ENCODE measurements at regions not wholly inside any gene's neighbourhood (a gene's known extent, or its start where the extent isn't known, plus 50 kb on each side); places are given as distances from the start of the nearest gene placed in this dataset.

DNA sequence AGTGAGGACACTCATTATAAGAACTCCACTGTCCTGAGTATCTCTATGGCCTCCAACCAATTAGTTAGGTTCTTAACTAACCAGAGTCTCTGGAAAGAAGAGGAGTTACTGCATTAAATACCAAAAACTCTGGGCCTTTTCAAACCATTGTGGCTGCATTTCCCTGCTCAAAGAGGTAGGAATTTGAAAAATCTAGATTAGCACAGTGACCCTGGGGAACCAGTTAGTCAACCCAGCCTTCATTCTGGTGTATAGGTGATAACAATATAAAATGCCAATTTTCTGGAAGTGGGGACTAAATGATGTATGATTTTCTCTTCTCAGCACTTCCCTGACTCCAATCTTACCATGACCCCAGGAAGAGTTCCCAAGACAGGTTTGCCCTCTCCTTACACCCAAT, 287.8 kb upstream of the SETBP1 start:
- H3K27ac ChIP-seq (ENCODE audit: low read depth in 1 of 3, low read length in 2 of 3) = no peak overlapping the region
- FAIRE-seq (no peak), DNase-seq (no peak)

DNA sequence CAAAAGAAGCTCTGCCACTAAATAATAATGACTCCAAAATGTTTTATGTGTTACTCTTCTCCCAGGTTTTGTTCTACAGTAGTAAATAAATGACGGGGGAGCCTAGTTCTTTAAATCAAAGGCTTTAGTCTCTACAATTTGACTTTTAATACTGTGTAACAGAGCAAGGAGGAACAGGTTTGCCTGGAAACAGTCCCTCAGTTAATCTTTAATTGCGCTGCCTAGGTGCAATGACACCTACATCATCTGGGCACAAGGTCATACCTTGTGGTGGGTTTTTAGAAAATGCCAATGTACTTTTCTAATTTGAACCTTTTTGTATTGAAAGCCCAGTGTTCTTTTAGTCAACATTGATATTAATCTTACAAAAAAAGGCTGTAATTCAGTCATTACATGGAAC, 287.3 kb upstream of the SETBP1 start:
- H3K9me3 ChIP-seq (ENCODE audit: control insufficient read depth in 2 of 2, insufficient read depth in 1 of 2, low read depth in 1 of 2, low read length in 1 of 2) = no peaks in the 10 kb centered on the region
- no peak for FAIRE-seq
- WGBS, 3 donors = 14 to 75% (median 21%) methylated on average over 2 of the region's 2 CpGs
- H3K27me3 ChIP-seq (ENCODE audit: control insufficient read depth in 3 of 3, insufficient read depth in 3 of 3, low read length in 3 of 3) = no peaks in the 10 kb centered on the region
- no peak overlapping the region for H3K27ac ChIP-seq (ENCODE audit: low read depth in 1 of 3, low read length in 2 of 3)
- peak in 1 of 2 donors; percentile 16 for DNase-seq
- H3K4me1 ChIP-seq (ENCODE audit: control insufficient read depth in 3 of 3, insufficient read depth in 2 of 3, low read depth in 1 of 3, low read length in 2 of 3) = no peaks in the 10 kb centered on the region
- H3K36me3 ChIP-seq (ENCODE audit: control insufficient read depth in 3 of 3, insufficient read depth in 2 of 3, low read depth in 1 of 3, low read length in 3 of 3) = no peaks in the 10 kb centered on the region
- H3K4me3 ChIP-seq (ENCODE audit: low read depth in 1 of 3, low read length in 3 of 3) = no peak overlapping the region

More for the DNA sequence above, 287.8 kb upstream of the SETBP1 start:
- Histone ChIP-seq H3K27me3 (ENCODE audit: control insufficient read depth in 3 of 3, insufficient read depth in 3 of 3, low read length in 3 of 3) (no peaks in the 10 kb centered on the region), H3K9me3 (ENCODE audit: control insufficient read depth in 2 of 2, insufficient read depth in 1 of 2, low read depth in 1 of 2, low read length in 1 of 2) (no peaks in the 10 kb centered on the region), H3K4me3 (ENCODE audit: low read depth in 1 of 3, low read length in 3 of 3) (no peak overlapping the region), H3K4me1 (ENCODE audit: control insufficient read depth in 3 of 3, insufficient read depth in 2 of 3, low read depth in 1 of 3, low read length in 2 of 3) (no peaks in the 10 kb centered on the region), H3K36me3 (ENCODE audit: control insufficient read depth in 3 of 3, insufficient read depth in 2 of 3, low read depth in 1 of 3, low read length in 3 of 3) (no peaks in the 10 kb centered on the region)

DNA sequence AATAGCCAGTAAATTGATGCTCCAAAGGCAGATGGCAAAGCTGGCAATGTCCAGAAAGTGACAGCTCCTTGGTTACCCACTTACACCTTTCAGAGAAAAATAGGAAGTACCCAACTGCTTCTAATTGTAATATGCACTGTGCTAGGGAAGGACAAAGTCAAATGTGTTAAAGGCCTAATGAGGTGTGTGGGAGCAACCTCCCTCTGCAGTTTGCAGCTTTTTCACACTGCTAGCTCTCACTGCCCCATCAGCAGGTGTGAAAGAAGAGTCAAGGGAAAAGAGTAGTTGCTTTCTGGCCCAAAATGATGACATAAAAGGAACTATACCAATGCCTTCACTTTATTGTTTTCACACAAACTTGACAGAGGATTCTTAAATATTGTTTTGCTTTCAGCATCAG, 284.1 kb upstream of the SETBP1 start:
- FAIRE-seq (no peak), DNase-seq (no peak)
- Histone ChIP-seq H3K36me3 (ENCODE audit: control insufficient read depth in 3 of 3, insufficient read depth in 2 of 3, low read depth in 1 of 3, low read length in 3 of 3) (no peaks in the 10 kb centered on the region), H3K27ac (ENCODE audit: low read depth in 1 of 3, low read length in 2 of 3) (no peak overlapping the region), H3K4me1 (ENCODE audit: control insufficient read depth in 3 of 3, insufficient read depth in 2 of 3, low read depth in 1 of 3, low read length in 2 of 3) (no peaks in the 10 kb centered on the region), H3K4me3 (ENCODE audit: low read depth in 1 of 3, low read length in 3 of 3) (no peak overlapping the region), H3K27me3 (ENCODE audit: control insufficient read depth in 3 of 3, insufficient read depth in 3 of 3, low read length in 3 of 3) (no peaks in the 10 kb centered on the region), H3K9me3 (ENCODE audit: control insufficient read depth in 2 of 2, insufficient read depth in 1 of 2, low read depth in 1 of 2, low read length in 1 of 2) (no peaks in the 10 kb centered on the region)

DNA sequence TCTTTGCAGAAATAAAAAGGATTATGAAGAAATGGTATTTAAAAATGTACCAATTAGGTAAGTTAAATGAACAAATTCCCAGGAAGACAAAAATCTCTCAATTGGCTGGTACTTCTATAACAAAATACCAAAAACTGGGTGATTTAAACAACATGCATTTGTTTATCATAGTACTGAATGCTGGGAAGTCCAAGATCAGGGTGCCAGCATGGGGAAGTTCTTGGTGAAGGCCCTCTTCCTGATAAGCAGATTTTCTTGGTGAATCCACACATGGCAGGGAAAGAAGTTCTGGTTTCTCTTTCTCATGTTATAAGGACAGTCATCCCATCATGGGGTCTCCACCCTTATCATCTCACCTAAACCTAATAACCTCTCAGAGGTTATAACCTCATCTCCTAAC, 271.6 kb upstream of the SETBP1 start:
- H3K27me3 ChIP-seq (ENCODE audit: control insufficient read depth in 3 of 3, insufficient read depth in 3 of 3, low read length in 3 of 3) = no peaks in the 10 kb centered on the region
- no peak for FAIRE-seq

DNA sequence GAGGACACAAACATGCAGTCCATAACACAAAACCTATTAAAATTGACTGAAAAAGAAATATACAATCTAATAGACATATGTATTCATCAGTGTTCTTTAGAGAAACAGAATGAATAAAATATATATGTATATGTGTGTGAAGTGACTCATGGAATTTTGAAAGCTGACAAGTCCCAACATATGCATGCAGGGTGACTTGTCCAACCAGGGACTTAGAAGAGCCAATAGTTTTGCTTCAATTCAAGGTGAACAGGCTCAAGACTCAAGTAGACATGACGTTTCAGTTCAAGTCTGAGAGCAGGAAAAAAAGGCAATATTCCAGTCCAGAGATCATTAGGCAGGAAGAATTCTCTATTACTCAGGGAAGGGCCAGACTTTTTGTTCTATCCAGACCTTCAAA, 271.2 kb upstream of the SETBP1 start:
- WGBS, 3 donors = 21 to 78% (median 38%) methylated on average over 1 of the region's 1 CpG
- Histone ChIP-seq H3K27ac (ENCODE audit: low read depth in 1 of 3, low read length in 2 of 3) (no peak overlapping the region), H3K27me3 (ENCODE audit: control insufficient read depth in 3 of 3, insufficient read depth in 3 of 3, low read length in 3 of 3) (no peaks in the 10 kb centered on the region), H3K4me1 (ENCODE audit: control insufficient read depth in 3 of 3, insufficient read depth in 2 of 3, low read depth in 1 of 3, low read length in 2 of 3) (no peaks in the 10 kb centered on the region), H3K4me3 (ENCODE audit: low read depth in 1 of 3, low read length in 3 of 3) (no peak overlapping the region), H3K9me3 (ENCODE audit: control insufficient read depth in 2 of 2, insufficient read depth in 1 of 2, low read depth in 1 of 2, low read length in 1 of 2) (no peaks in the 10 kb centered on the region), H3K36me3 (ENCODE audit: control insufficient read depth in 3 of 3, insufficient read depth in 2 of 3, low read depth in 1 of 3, low read length in 3 of 3) (no peaks in the 10 kb centered on the region)
- no peak for FAIRE-seq
- DNase-seq = no peak

More for the DNA sequence above, 271.6 kb upstream of the SETBP1 start:
- Histone ChIP-seq H3K4me3 (ENCODE audit: low read depth in 1 of 3, low read length in 3 of 3) (no peak overlapping the region), H3K4me1 (ENCODE audit: control insufficient read depth in 3 of 3, insufficient read depth in 2 of 3, low read depth in 1 of 3, low read length in 2 of 3) (no peaks in the 10 kb centered on the region), H3K27ac (ENCODE audit: low read depth in 1 of 3, low read length in 2 of 3) (no peak overlapping the region), H3K9me3 (ENCODE audit: control insufficient read depth in 2 of 2, insufficient read depth in 1 of 2, low read depth in 1 of 2, low read length in 1 of 2) (no peaks in the 10 kb centered on the region), H3K36me3 (ENCODE audit: control insufficient read depth in 3 of 3, insufficient read depth in 2 of 3, low read depth in 1 of 3, low read length in 3 of 3) (no peaks in the 10 kb centered on the region)
- DNase-seq = no peak

DNA sequence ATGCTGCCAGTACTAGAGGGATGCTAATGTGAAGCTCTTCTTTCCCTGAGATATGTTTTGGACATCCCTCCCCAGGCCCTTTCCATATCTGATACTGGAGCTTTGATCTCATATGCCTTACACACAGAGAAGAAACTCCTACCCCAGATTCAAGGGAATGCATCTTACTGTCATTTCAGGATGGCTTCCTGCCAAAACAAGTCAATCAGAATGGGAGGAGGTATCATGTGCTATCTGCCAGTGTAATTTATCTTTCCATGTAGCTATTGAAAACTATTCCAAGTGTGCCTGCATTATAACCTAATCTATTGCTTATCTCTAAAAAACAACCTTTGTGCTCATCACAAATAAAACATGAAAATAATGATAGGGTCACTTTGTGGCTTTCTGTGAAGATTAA, 269.9 kb upstream of the SETBP1 start:
- Histone ChIP-seq H3K4me1 (ENCODE audit: control insufficient read depth in 3 of 3, insufficient read depth in 2 of 3, low read depth in 1 of 3, low read length in 2 of 3) (no peaks in the 10 kb centered on the region), H3K9me3 (ENCODE audit: control insufficient read depth in 2 of 2, insufficient read depth in 1 of 2, low read depth in 1 of 2, low read length in 1 of 2) (no peaks in the 10 kb centered on the region), H3K27ac (ENCODE audit: low read depth in 1 of 3, low read length in 2 of 3) (no peak overlapping the region), H3K27me3 (ENCODE audit: control insufficient read depth in 3 of 3, insufficient read depth in 3 of 3, low read length in 3 of 3) (no peaks in the 10 kb centered on the region), H3K36me3 (ENCODE audit: control insufficient read depth in 3 of 3, insufficient read depth in 2 of 3, low read depth in 1 of 3, low read length in 3 of 3) (no peaks in the 10 kb centered on the region), H3K4me3 (ENCODE audit: low read depth in 1 of 3, low read length in 3 of 3) (no peak overlapping the region)
- no peak for DNase-seq
- FAIRE-seq = no peak

DNA sequence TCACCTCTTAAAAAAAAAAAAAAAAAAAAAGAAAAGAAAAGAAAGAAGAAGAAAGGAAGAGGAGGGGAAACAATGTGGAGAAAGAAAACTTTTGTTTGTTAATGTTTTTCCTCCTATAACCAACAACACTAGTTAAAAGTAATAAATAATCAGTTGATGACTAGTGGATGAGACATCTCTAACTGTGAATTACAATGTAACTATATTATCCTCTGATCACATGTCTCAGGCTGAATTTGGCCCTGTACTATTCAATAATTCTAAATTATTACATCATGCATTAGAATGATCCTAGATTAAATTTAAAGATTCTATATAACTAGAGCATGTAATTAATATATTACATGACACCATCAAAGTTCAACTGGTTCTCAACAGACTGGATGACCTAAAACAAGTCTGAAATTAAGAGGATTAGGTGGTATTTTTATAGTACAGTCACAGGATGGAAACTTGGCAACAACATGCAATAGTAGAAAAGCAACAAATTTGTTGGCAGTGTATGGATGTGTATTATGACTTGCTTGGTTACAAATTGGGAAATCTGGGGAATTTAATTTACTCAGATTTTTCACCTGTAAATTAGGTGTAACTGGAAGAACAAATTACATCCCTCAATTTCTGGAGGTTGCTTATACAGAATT, 269.3 kb upstream of the SETBP1 start:
- Histone ChIP-seq H3K4me1 (ENCODE audit: control insufficient read depth in 3 of 3, insufficient read depth in 2 of 3, low read depth in 1 of 3, low read length in 2 of 3) (no peaks in the 10 kb centered on the region), H3K27ac (ENCODE audit: low read depth in 1 of 3, low read length in 2 of 3) (no peak overlapping the region), H3K9me3 (ENCODE audit: control insufficient read depth in 2 of 2, insufficient read depth in 1 of 2, low read depth in 1 of 2, low read length in 1 of 2) (no peaks in the 10 kb centered on the region), H3K27me3 (ENCODE audit: control insufficient read depth in 3 of 3, insufficient read depth in 3 of 3, low read length in 3 of 3) (no peaks in the 10 kb centered on the region), H3K4me3 (ENCODE audit: low read depth in 1 of 3, low read length in 3 of 3) (no peak overlapping the region), H3K36me3 (ENCODE audit: control insufficient read depth in 3 of 3, insufficient read depth in 2 of 3, low read depth in 1 of 3, low read length in 3 of 3) (no peaks in the 10 kb centered on the region)
- DNase-seq (no peak), FAIRE-seq (no peak)

DNA sequence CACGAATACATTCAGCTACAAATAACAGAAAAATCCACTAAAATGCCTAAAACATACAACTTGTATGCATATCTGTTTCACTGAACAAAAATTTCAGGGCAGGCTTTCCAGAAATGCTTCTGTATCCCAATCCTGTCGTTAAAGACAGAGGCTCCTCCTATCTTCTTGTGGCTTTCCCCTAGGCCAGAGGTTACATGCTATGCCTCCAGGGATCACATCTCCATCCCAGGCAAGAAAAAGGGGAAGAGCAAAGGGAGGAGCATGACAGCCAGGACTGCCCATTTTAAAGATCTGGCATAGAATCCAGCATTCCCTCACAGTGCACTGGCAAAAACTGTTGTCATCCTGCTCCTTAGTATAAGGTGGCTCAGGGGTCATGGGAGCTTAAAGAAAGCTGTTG, 268.7 kb upstream of the SETBP1 start:
- no peak overlapping the region for H3K4me3 ChIP-seq (ENCODE audit: low read depth in 1 of 3, low read length in 3 of 3)
- FAIRE-seq (no peak), DNase-seq (no peak)
- 38 to 68% (median 43%) methylated on average over 2 of the region's 2 CpGs for WGBS, 3 donors
- no peaks in the 10 kb centered on the region for H3K27me3 ChIP-seq (ENCODE audit: control insufficient read depth in 3 of 3, insufficient read depth in 3 of 3, low read length in 3 of 3)
- H3K27ac ChIP-seq (ENCODE audit: low read depth in 1 of 3, low read length in 2 of 3) = no peak overlapping the region
- peaks cover 0 to 2% of the 10 kb centered on the region in 2 donors for H3K9me3 ChIP-seq (ENCODE audit: control insufficient read depth in 2 of 2, insufficient read depth in 1 of 2, low read depth in 1 of 2, low read length in 1 of 2)
- H3K4me1 ChIP-seq (ENCODE audit: control insufficient read depth in 3 of 3, insufficient read depth in 2 of 3, low read depth in 1 of 3, low read length in 2 of 3) = no peaks in the 10 kb centered on the region
- H3K36me3 ChIP-seq (ENCODE audit: control insufficient read depth in 3 of 3, insufficient read depth in 2 of 3, low read depth in 1 of 3, low read length in 3 of 3) = no peaks in the 10 kb centered on the region

DNA sequence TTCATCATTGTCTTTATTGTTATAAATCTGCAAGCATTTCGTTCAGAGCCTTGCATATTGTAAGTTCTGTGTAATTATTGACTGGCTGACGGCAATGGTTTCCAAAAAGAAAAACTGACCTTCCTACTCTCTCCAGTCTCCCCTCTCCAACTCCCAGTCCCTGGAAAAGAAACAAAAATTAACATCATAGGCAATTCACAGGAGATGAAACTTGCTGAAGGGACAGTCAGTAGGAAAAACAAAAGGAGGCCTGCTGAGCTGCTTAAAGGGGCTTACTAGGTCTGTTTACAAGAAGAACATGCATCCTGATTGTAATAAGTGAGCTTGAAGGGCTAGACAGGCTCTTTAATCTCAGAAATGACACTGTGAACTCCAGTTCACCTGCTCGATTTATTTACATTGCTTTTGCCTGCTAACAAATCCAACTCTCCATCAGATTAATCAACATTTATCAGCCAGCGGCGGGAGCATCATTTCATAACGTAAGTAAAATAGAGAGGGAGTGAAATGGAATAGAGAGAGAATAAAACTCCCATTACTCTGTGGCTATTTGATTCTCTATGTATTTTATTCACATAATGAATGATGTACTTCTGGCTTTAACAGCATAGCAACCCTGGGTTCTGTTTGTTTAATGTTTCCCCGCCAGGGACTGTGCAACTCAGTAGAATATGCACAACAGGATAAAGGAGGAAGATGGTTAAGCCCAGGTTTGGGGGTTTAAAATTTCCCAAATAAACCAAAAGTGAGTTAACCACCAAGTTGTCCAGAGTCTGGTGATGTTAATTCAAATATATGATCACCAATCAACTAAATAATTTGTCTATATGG, 256.7 kb upstream of the SETBP1 start:
- FAIRE-seq (no peak), DNase-seq (no peak)
- WGBS, 3 donors = 48 to 56% (median 52%) methylated on average over 7 of the region's 7 CpGs
- no peaks in the 10 kb centered on the region for H3K4me1 ChIP-seq (ENCODE audit: control insufficient read depth in 3 of 3, insufficient read depth in 2 of 3, low read depth in 1 of 3, low read length in 2 of 3)
- no peaks in the 10 kb centered on the region for H3K9me3 ChIP-seq (ENCODE audit: control insufficient read depth in 2 of 2, insufficient read depth in 1 of 2, low read depth in 1 of 2, low read length in 1 of 2)
- H3K4me3 ChIP-seq (ENCODE audit: low read depth in 1 of 3, low read length in 3 of 3) = no peak overlapping the region
- no peak overlapping the region for H3K27ac ChIP-seq (ENCODE audit: low read depth in 1 of 3, low read length in 2 of 3)
- H3K27me3 ChIP-seq (ENCODE audit: control insufficient read depth in 3 of 3, insufficient read depth in 3 of 3, low read length in 3 of 3) = peaks cover 0 to 4% (median 0%) of the 10 kb centered on the region in 3 donors
- no peaks in the 10 kb centered on the region for H3K36me3 ChIP-seq (ENCODE audit: control insufficient read depth in 3 of 3, insufficient read depth in 2 of 3, low read depth in 1 of 3, low read length in 3 of 3)
